ENCODE measurements at regions not wholly inside any gene's neighbourhood (a gene's known extent, or its start where the extent isn't known, plus 50 kb on each side); places are given as distances from the start of the nearest gene placed in this dataset.

- TF ChIP-seq CTCF (conservative IDR thresholded peaks at IDR 0.05): no peak
- Histone ChIP-seq H3K23ac (ENCODE audit: insufficient read length, low read depth, low read length) (no peak overlapping the region), H3K4ac (ENCODE audit: low read depth, low read length) (no peak overlapping the region), H3T11ph (ENCODE audit: low read length) (no peak overlapping the region), H2BK12ac (ENCODE audit: insufficient read length, low read depth, low read length) (no peak overlapping the region), H3K27me3 (ENCODE audit: insufficient read depth, low read length) (no peaks in the 10 kb centered on the region), H2BK15ac (ENCODE audit: low read depth, low read length) (no peak overlapping the region), H3K4me1 (ENCODE audit: insufficient read depth, low read length) (no peaks in the 10 kb centered on the region), H4K8ac (replicated peaks; ENCODE audit: insufficient read length, low read depth, low read length) (no peak overlapping the region), H3K14ac (ENCODE audit: insufficient read depth, low read length) (no peak overlapping the region), H3K4me2 (ENCODE audit: insufficient read depth, insufficient read length, low read length) (no peak overlapping the region), H3K79me1 (ENCODE audit: insufficient read depth, low read depth, low read length, poor library complexity, severe bottlenecking) (no peaks in the 10 kb centered on the region), H4K5ac (ENCODE audit: insufficient read length, low read depth, low read length) (no peak overlapping the region), H3K18ac (ENCODE audit: insufficient read length, low read depth, low read length) (no peak overlapping the region), H2AK5ac (ENCODE audit: insufficient read length, low read length) (no peak overlapping the region), H2BK20ac (ENCODE audit: low read depth, low read length, poor library complexity, severe bottlenecking) (no peak overlapping the region), H2AFZ (ENCODE audit: low read length) (no peak overlapping the region), H3K27ac (ENCODE audit: insufficient read length, low read depth, low read length) (no peak overlapping the region), H3K9ac (ENCODE audit: extremely low read depth, insufficient read length, low read length) (no peak overlapping the region), H4K20me1 (ENCODE audit: control insufficient read depth, insufficient read depth, insufficient read length) (no peaks in the 10 kb centered on the region), H3K9me3 (ENCODE audit: control insufficient read depth, low read depth, low read length) (no peaks in the 10 kb centered on the region), H3K79me2 (ENCODE audit: insufficient read depth, low read length) (no peaks in the 10 kb centered on the region), H3K56ac (ENCODE audit: insufficient read length, low read depth, low read length) (no peak overlapping the region), H2BK120ac (ENCODE audit: low read depth, low read length, poor library complexity, severe bottlenecking) (no peak overlapping the region), H2BK5ac (ENCODE audit: insufficient read length, low read length) (no peak overlapping the region), H3K23me2 (ENCODE audit: insufficient read length, low read depth, low read length, poor library complexity, severe bottlenecking) (no peaks in the 10 kb centered on the region), H4K91ac (ENCODE audit: insufficient read length, low read depth, low read length) (no peak overlapping the region)
- Mint-ChIP-seq H3K4me1 (peaks cover 6 to 11% of the 10 kb centered on the region in 2 experiments; a peak in 3 of 4 replicates), H3K36me3 (ENCODE audit: insufficient read depth in 1 of 3, low read depth in 3 of 3) (no peaks in the 10 kb centered on the region), H3K4me3 (no peak overlapping the region), H3K27me3 (ENCODE audit: low read depth) (0 out of 2 replicates have a peak, but pooled peaks cover 3% of the 10 kb centered on the region), H3K9me3 (no peaks in the 10 kb centered on the region), H3K27ac (no peak overlapping the region)
- no peak for DNase-seq
- no CpG with 5 or more reads among the region's 4 CpGs for WGBS (ENCODE audit: extremely low coverage, insufficient read length, low lambda C conversion rate)
Measured at GRCh38 chr6:166697113-166697512, 70.1 kb upstream of the RPS6KA2 start.

Data from H9 (cell line).